ENCODE measurements at regions not wholly inside any gene's neighbourhood (a gene's known extent, or its start where the extent isn't known, plus 50 kb on each side); places are given as distances from the start of the nearest gene placed in this dataset.
"Not testable (repeated sequence)": the region's sequence is repeated elsewhere in the genome, so short reads cannot be mapped to it uniquely, and the experiment has no call there.

GRCh38 chr13:109318945-109319590 lies 467.3 kb downstream of the IRS2 start:
- DNase-seq (ENCODE audit: low read depth) = no peak

DNA sequence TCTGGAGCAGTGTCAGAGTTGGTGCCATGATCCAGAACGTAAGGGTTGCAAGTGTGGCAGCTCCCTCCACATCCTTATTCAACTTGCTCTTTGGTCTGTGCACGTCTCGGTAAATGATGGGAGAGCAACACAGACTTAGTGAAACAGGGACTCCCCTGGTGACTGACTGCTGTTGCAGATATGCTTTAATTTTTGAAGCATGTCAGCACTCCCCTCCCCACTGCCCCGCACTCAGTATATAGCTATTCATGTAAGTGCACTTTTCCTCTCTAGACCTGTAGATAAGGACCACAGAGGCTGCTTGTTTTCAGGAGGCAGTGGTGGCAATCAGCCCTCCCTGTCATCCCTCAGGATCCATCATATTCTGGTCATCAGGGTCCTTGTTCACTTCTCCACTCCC lies 470.9 kb downstream of the IRS2 start:
- no peak for DNase-seq (ENCODE audit: low read depth)

- DNase-seq (ENCODE audit: low read depth) = no peak
Measured at GRCh38 chr13:109314101-109314500, 472.3 kb downstream of the IRS2 start.

- no peak for DNase-seq (ENCODE audit: low read depth)
Measured at GRCh38 chr13:109312399-109312798, 474.0 kb downstream of the IRS2 start.

DNA sequence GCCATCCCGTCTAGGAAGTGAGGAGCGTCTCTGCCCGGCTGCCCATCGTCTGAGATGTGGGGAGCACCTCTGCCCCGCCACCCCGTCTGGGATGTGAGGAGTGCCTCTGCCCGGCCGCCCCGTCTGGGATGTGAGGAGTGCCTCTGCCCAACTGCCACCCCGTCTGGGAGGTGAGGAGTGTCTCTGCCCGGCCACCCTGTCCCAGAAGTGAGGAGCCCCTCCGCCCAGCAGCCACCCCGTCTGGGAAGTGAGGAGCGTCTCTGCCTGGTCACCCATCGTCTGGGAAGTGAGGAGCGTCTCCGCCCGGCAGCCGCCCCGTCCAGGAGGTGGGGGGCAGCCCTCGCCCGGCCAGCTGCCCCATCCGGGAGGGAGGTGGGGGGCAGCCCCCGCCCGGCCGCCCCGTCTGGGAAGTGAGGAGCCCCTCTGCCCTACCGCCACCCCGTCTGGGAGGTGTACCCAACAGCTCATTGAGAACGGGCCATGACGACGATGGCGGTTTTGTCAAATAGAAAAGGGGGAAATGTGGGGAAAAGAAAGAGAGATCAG lies 474.9 kb downstream of the IRS2 start:
- DNase-seq (ENCODE audit: low read depth) = not testable (repeated sequence)

- DNase-seq (ENCODE audit: low read depth) = no peak
Measured at GRCh38 chr13:109309625-109310363, 476.6 kb downstream of the IRS2 start.

- no peak for DNase-seq (ENCODE audit: low read depth)
Measured at GRCh38 chr13:109307027-109307426, 479.4 kb downstream of the IRS2 start.

- no peak for DNase-seq (ENCODE audit: low read depth)
Measured at GRCh38 chr13:109301726-109302125, 484.7 kb downstream of the IRS2 start.

- no peak for DNase-seq (ENCODE audit: low read depth)
Measured at GRCh38 chr13:109301276-109301675, 485.1 kb downstream of the IRS2 start.

- DNase-seq (ENCODE audit: low read depth) = no peak
Measured at GRCh38 chr13:109297628-109298027, 488.8 kb downstream of the IRS2 start.

DNA sequence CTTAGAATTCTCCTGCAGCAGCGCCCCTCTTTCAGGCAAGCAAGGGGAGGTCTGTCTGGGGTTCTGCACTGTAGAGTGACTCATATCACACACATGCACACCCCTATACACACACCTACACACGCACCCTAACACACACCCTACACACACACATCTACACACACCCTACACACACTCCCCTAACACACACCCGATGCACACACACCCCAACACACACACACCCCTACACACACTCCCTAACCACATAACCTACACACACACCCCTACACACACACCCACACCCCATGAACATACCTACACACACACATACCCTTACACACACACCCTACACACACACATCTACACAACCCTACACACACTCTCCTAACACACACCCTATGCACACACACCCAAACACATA lies 493.2 kb downstream of the IRS2 start:
- no peak for DNase-seq (ENCODE audit: low read depth)

DNA sequence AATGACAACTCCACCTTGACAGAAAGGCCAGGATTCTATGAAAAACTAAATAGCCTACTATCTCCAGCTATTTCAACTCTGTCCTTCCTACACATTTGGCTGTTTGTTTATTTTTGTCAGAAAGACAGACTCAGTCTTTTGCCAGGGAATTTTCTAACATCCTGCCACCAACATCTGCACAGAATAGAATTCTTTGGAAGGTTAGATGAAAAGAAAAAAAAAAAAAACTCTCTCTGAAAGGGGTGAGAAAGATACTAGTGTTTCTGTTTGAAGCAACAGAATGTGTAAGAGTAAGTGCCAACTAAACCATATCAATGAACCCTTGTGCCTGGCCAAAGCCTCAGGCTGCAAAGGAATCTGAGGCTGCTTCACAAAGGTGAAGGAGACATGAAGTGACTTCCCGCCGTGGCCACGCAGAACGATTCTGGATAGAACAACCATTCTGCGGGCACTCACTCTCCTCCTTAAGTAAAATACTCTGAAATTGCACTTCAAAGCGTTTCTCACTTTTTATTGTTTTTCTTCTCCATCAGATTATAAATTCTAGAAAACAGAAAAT lies 498.2 kb downstream of the IRS2 start:
- DNase-seq (ENCODE audit: low read depth) = no peak

DNA sequence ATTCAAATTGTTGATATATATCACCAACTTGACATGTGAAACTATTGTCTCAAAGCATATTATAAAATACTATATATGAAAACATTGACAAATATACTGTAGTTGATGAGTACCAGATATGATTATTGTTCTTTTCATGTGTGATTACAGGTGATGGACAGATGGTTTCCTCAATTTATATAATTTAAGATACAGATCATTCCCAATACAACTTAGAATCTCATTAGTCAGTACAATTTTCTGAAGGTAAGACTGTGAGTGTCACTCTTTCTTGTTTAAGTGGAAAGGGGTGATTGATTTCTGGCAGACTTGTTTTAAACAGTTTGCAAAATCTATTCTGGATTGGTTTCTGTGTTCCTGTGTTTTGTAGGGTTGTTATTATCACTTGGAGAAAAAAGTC lies 498.8 kb downstream of the IRS2 start:
- DNase-seq (ENCODE audit: low read depth) = no peak

DNA sequence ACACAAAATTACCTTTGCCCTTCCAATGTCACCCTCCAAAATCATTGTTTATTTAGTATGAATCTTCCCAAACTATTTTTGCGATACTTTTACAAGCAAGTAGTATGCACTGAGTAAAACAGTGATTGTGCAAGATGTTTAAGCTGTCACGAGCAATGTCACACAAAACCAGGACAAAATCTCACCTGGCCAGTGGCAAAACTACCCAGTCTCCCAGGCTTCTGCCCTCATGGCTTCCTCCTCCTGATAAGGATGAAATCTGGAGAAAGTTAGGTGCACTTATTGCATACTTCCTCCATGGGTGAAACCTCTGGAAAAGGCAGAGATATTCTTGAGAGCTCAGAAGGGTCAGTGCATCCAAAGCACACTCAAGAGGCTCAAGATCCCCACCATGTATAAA lies 500.8 kb downstream of the IRS2 start:
- DNase-seq (ENCODE audit: low read depth) = no peak

DNA sequence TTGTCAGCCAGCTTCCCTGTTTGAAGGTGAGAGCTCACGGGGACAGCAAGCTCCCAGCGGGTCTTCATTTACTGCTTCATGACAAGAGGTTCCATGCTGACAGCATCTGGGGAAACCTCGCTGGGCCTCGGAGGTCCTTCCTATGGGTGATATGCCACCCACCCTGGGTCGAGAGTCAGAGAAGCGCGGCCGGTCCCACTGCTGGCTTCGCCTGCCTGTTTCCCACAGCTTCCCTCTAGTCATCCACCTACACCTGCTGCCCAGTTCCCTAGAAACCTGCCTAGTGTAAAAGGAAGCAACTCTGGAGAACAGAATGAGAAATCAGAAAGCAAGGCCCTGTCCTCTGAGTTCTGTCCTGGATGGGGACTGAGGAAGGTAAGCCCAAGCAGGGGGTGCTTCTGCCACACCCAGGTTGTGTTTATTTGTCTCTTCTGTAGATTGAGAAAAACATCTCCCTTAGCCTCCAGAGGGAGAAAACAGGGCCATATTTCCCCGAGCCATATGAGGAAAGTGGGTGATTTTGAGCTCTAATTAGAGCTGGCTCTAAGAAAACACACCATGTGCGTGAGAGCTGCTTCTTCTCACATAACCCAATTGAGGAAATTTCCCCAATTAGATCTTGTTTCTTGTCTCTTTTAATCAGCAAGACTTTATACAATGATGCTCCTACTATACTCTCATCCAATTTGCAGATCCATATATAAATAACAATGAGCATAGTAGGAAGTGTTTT lies 504.3 kb downstream of the IRS2 start:
- no peak for DNase-seq (ENCODE audit: low read depth)

GRCh38 chr13:109281017-109281902 lies 505.1 kb downstream of the IRS2 start:
- no peak for DNase-seq (ENCODE audit: low read depth)

DNA sequence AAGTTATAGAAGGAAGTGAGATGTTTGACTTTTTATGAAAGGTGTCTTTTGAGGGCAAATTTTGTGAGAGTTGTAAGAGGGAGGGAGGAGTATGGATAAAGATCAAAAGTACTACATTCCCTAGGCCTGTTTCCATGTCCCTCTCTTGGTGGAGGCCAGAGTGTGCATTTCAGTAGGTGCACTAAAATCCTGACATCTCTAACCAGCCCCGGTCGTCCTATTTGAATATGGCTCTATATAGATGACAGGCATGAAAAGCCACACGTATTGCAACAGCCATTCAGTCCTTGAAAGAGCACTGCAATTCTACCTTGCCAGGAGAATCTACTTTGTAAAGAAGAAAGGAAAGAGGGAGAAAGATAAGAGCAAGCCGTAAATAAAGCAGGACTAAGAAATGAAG lies 510.1 kb downstream of the IRS2 start:
- DNase-seq (ENCODE audit: low read depth) = no peak

DNA sequence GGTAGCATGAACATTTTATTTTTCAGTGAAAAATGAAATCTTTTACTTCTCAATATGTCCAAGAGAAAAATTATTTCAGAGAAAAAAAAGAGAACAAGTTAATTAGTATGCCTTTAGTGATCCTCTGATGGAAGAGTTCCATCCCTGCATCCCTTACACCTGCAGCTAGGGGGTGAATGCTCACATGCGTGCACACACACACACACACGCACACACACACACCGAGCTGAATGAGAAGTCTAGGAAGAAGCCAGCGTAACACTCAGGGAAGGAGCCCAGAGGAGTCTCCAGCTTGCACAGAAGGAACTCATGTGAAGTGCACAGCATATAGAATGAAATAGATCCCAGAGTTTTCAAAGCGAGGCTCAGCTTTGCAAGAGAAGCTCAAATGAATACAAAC lies 510.5 kb downstream of the IRS2 start:
- DNase-seq (ENCODE audit: low read depth) = no peak

DNA sequence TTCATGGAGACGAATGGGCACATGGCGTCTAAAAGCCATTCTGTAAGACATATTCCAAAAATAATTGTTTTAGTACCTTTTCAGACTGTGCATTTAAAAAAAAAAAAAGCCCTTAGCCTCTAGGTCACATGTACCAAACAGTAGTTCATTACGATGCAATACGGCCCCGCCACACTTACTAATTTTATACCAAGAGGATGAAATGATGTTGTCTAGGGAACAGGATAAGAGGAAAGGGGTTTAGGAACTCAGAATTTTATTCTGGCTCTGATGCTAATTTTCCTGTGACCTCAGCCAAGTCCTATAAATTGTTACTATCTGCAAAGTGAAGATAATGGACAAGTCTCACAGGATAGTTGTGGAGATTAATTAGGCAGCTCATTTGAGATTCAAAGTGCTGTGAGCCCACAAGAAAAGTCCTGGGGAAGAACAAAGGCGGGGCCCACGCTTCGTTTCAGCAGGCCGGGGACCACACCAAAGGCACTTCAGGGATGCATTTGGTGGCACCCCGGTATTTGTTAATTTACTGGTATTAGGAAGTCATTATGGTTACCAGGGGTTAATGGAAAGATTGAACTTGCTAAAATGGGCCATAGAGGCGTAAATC lies 511.1 kb downstream of the IRS2 start:
- DNase-seq (ENCODE audit: low read depth) = no peak

- no peak for DNase-seq (ENCODE audit: low read depth)
Measured at GRCh38 chr13:109274188-109274821, 512.1 kb downstream of the IRS2 start.

DNA sequence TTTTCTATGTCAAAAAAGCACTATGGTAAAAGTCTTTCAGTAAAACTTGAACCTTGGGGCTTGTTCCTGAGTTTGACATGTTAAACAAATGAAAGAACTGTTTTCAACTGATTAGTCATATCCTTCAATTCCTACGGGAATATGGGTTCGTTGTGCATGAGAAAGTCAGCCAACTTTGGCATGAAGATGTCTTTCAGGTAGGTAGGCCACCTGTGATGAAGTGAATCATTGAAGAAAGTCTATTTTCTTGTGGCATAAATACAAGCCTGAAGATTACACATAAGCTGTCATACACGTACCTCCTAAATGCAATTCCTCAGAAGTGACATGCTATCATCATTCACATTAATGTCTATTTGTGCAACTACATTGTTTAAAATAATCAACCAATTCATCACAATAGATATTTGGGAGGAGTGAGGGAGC lies 513.0 kb downstream of the IRS2 start:
- DNase-seq (ENCODE audit: low read depth) = no peak
